ENCODE measurements at regions not wholly inside any gene's neighbourhood (a gene's known extent, or its start where the extent isn't known, plus 50 kb on each side); places are given as distances from the start of the nearest gene placed in this dataset.

DNA sequence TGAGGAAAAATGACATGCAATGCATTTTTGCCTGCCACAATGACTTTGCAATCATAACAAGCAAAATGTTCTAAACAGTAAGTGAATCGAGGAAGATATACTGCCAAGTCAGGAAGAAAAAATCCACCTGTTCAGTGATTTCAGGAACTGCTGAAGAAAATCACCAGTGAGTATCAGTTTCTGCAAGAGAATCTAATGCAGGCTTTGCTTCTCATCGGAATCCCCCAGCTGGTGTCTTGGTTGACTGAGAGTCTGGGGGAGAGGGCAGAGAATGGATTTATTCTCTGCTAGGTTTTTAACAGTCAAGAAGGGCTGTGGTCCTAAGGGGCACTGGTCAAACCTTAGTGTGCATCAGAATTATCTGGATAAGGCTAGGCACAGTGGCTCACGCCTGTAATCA is 363.4 kb downstream of the CDH26 start:
- DNase-seq (ENCODE audit: low read depth in 2 of 2), result no peak

- no peak for DNase-seq (ENCODE audit: low read depth in 2 of 2)
Observed at GRCh38 chr20:60326821-60327220, 368.6 kb downstream of the CDH26 start.

GRCh38 chr20:60327971-60328660 is 369.9 kb downstream of the CDH26 start:
- DNase-seq (ENCODE audit: low read depth in 2 of 2), result no peak

DNA sequence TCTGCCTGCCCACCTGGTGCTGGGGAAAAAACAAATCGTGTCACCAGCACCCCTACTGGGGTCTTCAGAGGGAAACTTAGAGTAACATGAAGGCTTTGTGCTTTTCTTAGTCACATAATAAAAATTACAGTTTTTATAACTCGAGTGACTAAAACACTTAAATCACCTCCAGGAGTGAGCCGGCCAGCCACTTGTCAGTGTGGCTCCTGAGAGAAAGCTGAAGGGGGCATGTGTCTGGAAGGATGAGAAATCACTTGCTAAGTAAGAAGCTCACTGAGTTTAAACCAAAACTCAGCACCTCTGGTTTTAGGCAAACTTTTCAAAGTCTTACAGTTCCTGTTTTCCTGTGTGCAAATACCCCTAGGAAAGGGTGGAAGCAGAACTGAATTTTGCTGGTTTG is 372.2 kb downstream of the CDH26 start:
- no peak for DNase-seq (ENCODE audit: low read depth in 2 of 2)

DNA sequence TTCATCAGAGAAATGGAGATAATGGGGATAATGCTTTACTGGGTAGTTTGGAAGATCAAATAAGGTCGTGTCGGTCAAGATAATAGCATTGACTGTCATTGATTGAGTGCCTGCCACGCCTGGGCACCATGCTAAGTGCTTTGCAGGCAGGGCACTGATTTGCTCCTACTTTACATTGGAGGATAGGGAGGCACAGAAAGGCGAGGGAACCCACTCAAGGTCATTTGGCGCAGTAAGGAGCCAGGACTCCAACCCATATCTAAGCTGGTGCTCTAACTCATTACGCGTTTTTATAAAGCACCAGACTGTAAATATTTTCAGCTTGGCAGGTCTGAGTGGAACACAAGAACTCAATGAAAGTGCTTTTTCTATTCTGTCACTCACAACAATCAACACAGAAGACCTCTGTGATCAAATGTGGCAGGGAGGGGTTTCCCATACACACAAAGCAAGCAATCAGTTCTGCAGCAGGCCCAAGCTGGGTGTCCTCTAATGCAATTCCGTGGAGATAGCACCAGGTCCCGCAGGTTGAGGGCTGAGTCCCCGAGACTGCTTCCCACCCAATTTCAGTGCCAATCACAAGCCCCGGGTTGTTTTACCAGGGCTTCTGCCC is 373.6 kb downstream of the CDH26 start:
- DNase-seq (ENCODE audit: low read depth in 2 of 2), result no peak

DNA sequence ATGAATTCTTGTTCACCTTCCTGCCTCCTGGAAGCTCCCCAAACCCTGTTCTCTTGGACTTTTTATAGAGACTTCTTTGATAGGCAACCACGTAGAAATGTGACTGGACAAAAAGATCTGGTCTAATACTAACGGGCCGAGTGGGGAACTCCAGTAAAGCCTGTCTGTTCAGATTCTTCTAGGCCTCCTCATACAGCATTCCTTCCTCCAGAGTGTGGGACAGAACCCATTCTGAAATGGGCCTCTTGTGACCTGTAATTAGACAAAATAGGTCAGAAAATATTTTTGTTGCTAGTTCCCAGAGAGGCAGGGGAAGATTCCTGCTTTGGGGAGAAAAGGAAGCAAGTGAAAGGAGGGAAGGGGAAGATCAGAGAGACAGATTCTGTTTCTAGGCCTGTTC is 374.3 kb downstream of the CDH26 start:
- DNase-seq (ENCODE audit: low read depth in 2 of 2), result no peak

- DNase-seq (ENCODE audit: low read depth in 2 of 2), result no peak
Observed at GRCh38 chr20:60334911-60335310, 376.7 kb downstream of the CDH26 start.

- DNase-seq (ENCODE audit: low read depth in 2 of 2), result no peak
Observed at GRCh38 chr20:60338556-60338955, 380.3 kb downstream of the CDH26 start.

DNA sequence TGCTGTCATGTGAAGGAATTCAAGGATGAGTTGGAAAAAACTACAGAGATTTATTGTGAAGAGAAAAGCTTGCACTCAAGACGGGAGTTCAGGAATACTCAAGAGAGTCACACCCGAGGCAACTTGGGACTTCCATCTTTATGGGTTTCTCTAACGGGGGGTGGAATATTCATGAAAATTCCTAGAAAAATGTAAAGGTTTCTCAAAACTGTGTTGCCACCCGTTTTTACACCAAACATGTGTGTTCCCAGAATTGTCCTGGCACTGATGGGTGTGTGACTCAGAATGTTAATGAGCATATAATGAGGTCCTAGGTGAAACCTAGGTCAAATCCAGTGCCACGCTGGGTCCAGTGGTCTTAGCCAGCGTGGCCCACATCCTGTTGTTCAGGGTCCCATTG is 381.5 kb downstream of the CDH26 start:
- DNase-seq (ENCODE audit: low read depth in 2 of 2), result no peak

DNA sequence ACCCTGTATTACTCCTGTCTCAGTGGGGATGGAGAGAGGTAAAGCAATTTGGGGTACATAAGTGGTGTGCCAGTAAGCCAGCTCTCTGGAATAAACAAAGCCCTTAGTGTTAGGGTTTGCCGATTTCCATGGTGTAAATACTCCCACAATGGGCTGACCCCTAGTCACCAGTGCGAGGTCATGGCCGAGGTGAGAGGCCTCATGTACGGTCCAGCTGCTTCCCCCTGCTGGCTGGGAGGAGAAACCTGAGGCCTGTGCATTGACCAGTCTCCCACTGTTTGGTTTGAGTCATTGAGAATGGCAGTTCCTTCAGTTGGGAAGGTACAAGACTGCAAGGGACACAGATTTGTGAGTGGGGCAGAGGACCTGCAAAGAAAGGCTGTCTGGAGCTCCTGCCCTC is 382.0 kb downstream of the CDH26 start:
- no peak for DNase-seq (ENCODE audit: low read depth in 2 of 2)

DNA sequence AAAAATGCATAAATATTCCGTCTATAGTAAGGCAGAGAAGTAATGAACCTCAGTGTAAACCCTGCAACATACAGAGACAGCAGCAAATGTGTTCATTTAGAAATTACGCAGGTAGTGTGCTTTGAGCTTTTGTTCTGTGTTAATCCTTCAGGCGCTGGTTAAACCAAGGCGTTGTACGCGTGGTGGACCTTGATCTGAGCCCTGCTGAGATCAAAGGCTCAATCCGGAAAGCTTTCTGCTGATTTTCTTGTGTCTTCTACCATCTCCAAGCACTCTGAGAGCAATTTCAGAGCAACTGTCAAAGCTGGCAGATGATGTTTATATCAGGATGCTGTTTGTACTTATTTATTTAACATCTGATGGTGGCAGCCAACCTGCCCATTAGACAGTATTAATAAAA is 382.8 kb downstream of the CDH26 start:
- DNase-seq (ENCODE audit: low read depth in 2 of 2), result no peak

GRCh38 chr20:60345106-60345505 is 386.9 kb downstream of the CDH26 start:
- no peak for DNase-seq (ENCODE audit: low read depth in 2 of 2)

DNA sequence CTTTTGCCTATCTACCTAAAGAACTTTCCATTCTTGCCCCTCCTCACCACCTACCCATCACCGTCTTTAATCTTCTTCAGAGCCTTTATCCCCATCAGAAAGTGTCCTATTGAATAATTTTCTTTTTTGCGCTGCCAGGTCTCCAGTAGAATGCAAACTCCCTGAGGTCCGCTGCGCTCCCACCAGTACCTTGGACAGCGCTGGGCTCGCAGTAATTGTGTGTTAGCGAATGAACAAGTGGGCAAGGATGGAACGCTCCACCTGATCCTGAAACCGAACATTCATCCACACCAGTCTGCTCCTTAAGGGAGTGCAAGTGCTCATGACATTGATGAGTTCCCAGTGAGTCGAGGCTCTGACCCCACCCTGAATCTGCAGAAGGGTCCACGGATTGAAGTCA is 391.2 kb downstream of the CDH26 start:
- no peak for DNase-seq (ENCODE audit: low read depth in 2 of 2)

DNA sequence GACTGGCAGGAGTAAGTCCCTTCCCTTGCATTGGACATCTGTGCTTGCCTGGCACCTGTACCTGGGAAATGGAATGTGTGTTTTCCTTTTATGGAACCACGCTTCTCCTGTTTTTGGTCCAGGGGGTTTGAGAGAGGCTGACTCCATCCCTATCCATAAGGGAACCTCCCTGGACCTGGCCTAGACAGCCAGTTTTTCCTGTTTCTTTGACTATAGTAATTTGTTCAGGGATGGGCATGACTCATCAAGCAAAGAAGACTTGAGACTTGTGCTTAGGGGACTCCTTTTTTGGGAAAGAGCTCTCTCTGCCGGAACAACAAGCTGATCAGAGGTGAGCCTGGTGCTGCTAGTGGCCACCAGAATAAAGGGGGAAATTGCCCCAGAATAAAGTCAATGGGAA is 393.8 kb downstream of the CDH26 start:
- DNase-seq (ENCODE audit: low read depth in 2 of 2), result no peak

GRCh38 chr20:60352596-60352995 is 394.4 kb downstream of the CDH26 start:
- DNase-seq (ENCODE audit: low read depth in 2 of 2), result no peak

- no peak for DNase-seq (ENCODE audit: low read depth in 2 of 2)
Observed at GRCh38 chr20:60354024-60354580, 395.9 kb downstream of the CDH26 start.

DNA sequence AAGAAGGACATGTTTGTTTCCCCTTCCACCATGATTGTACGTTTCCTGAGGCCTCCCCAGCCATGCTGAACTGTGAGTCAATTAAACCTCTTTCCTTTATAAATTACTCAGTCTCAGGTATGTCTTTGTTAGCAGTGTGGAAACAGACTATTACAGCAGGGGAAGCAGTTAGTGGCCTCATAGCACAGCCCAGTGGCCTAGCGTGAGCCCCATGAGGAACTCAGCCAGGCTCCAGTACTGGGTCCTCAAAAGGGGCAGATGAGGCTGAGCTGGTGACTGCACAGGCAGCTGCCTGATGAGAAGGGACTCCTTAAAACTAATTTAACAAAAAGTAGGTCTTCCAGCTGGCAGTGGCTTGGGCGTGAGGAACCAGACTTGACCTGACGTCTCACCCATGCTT is 399.9 kb downstream of the CDH26 start:
- no peak for DNase-seq (ENCODE audit: low read depth in 2 of 2)

- no peak for DNase-seq (ENCODE audit: low read depth in 2 of 2)
Observed at GRCh38 chr20:60359010-60359409, 400.8 kb downstream of the CDH26 start.

DNA sequence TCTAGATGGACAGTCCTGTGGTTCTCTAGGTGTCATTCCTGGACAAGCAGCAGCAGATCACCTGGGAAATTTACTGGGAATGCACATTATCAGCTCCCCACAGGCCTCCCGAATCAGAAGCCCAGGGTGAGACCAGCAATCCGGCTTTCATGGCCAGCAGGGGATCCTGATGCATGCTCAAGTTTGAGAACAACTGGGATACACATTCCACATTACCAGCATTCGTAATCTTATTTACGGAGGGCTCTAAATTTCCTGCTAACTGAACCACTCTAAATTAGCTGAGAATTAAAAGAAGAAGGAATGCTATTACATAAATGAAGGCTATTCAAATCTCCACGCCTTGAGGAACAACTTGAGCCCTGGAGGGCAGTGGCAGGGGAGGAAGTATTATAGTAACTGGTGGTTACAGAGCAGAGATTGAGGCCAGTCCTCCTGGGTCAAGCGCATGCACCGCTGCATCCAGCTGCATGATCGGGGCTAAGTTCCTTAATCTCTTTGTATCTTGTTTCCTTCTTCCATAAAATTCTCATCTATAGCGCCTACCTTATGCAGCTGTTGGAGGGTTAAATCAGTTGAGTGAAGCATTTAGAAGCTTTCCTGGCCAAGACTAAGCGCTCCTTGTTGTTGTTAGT is 403.7 kb downstream of the CDH26 start:
- DNase-seq (ENCODE audit: low read depth in 2 of 2), result no peak

DNA sequence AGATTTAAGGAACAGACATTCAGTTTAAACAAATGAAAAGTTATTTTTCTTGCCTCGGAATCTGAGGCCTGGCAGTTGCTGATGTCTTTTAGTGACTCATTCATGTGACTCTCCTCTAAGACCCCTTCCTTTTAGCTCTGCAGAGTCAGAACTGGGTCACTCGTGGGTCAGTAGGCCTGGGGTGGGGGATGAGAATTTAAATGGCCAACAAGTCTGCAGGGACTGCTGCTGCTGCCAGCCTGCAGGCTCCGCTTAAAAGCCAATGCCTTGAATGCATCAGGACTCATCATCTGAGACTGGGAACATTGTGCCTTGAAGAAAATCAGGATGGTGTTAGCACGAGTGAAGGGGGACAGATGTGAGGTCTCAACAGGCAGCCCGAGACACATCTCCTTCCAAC is 404.3 kb downstream of the CDH26 start:
- DNase-seq (ENCODE audit: low read depth in 2 of 2), result no peak

DNA sequence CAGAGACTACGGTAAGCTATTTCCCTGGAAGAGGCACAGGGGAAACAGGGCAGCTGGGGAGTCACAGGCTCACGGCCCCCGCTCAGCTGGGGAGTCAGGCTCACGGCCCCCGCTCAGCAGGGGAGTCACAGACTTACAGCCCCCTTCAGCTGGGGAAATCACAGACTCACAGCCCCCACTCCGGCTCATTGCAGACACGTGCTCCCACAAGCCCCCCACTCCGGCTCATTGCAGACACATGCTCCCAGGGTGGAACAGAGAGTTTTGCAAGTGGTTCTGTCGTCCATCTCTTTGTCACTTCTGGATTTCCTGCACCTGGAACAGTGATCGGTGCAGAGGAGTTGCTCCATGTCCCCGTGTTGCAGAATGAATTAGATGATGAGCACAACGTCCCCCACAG is 405.5 kb downstream of the CDH26 start:
- no peak for DNase-seq (ENCODE audit: low read depth in 2 of 2)

GRCh38 chr20:60365064-60365666 is 406.9 kb downstream of the CDH26 start:
- no peak for DNase-seq (ENCODE audit: low read depth in 2 of 2)

- DNase-seq (ENCODE audit: low read depth in 2 of 2), result no peak
Observed at GRCh38 chr20:60365882-60366281, 407.7 kb downstream of the CDH26 start.
